Suppressor macrophage treated with lipopolysaccharide for 4 hours (primary cell): ENCODE measurements at regions not wholly inside any gene's neighbourhood (a gene's known extent, or its start where the extent isn't known, plus 50 kb on each side); places are given as distances from the start of the nearest gene placed in this dataset.

Experiments used
- DNase-seq: peaks from one replicate; pipeline ENCODE4 v3.0.0-alpha.2; 2020

GRCh38 chr19:29401712-29402421, 123.9 kb upstream of the VSTM2B start:
- DNase-seq = no peak

GRCh38 chr19:29402563-29402962, 123.2 kb upstream of the VSTM2B start:
- DNase-seq = no peak

GRCh38 chr19:29404015-29404414, 121.8 kb upstream of the VSTM2B start:
- DNase-seq = no peak

GRCh38 chr19:29404951-29405727, 120.7 kb upstream of the VSTM2B start:
- no peak for DNase-seq

GRCh38 chr19:29405728-29405995, 120.1 kb upstream of the VSTM2B start:
- DNase-seq = no peak

GRCh38 chr19:29409076-29409862, 116.5 kb upstream of the VSTM2B start:
- DNase-seq = no peak

GRCh38 chr19:29410601-29411000, 115.2 kb upstream of the VSTM2B start:
- no peak for DNase-seq

GRCh38 chr19:29411113-29411581, 114.6 kb upstream of the VSTM2B start:
- no peak for DNase-seq

GRCh38 chr19:29413435-29413834, 112.4 kb upstream of the VSTM2B start:
- DNase-seq = no peak

GRCh38 chr19:29415507-29415906, 110.3 kb upstream of the VSTM2B start:
- DNase-seq = no peak

- DNase-seq = no peak
Measured at GRCh38 chr19:29417048-29417447, 108.7 kb upstream of the VSTM2B start.

GRCh38 chr19:29418201-29418600, 107.6 kb upstream of the VSTM2B start:
- DNase-seq = no peak

- DNase-seq = no peak
Measured at GRCh38 chr19:29420065-29420464, 105.7 kb upstream of the VSTM2B start.

- no peak for DNase-seq
Measured at GRCh38 chr19:29420482-29421195, 105.2 kb upstream of the VSTM2B start.

GRCh38 chr19:29421196-29421545, 104.6 kb upstream of the VSTM2B start:
- DNase-seq = no peak

- no peak for DNase-seq
Measured at GRCh38 chr19:29422047-29422446, 103.7 kb upstream of the VSTM2B start.

GRCh38 chr19:29422486-29423085, 103.2 kb upstream of the VSTM2B start:
- DNase-seq = no peak

- no peak for DNase-seq
Measured at GRCh38 chr19:29428071-29428470, 97.7 kb upstream of the VSTM2B start.

GRCh38 chr19:29429021-29429420, 96.8 kb upstream of the VSTM2B start:
- DNase-seq = no peak

- DNase-seq = no peak
Measured at GRCh38 chr19:29429581-29429980, 96.2 kb upstream of the VSTM2B start.

GRCh38 chr19:29431332-29431731, 94.5 kb upstream of the VSTM2B start:
- no peak for DNase-seq

- DNase-seq = no peak
Measured at GRCh38 chr19:29432677-29433076, 93.1 kb upstream of the VSTM2B start.

GRCh38 chr19:29436591-29437103, 89.1 kb upstream of the VSTM2B start:
- no peak for DNase-seq
